A549 (cell line): ENCODE measurements at regions not wholly inside any gene's neighbourhood (a gene's known extent, or its start where the extent isn't known, plus 50 kb on each side); places are given as distances from the start of the nearest gene placed in this dataset.

Experiments
- CEBPB ChIP-seq, 2 experiments: fragments of >200 bp in 1 of 2; sonication (Bioruptor Twin) in 1 of 2; formaldehyde crosslinking in 1 of 2; IDR thresholded peaks; 2 replicates each; pipeline ENCODE4 v1.6.1; 2012 to 2016
- PHF8 ChIP-seq: fragments of 200-600 bp; sonication (generic); IDR thresholded peaks from 2 replicates; pipeline ENCODE4 v1.6.1; 2016; ENCODE audit warnings: low read depth, mild to moderate bottlenecking, antibody characterized with exemption, moderate library complexity, borderline replicate concordance

- TF ChIP-seq CEBPB (IDR thresholded peaks at IDR 0.05) (no peak), PHF8 (no peak)
These were observed 110.8 kb upstream of the ELAC2 start for GRCh38 chr17:13128676-13129075.
